ENCODE measurements at regions not wholly inside any gene's neighbourhood (a gene's known extent, or its start where the extent isn't known, plus 50 kb on each side); places are given as distances from the start of the nearest gene placed in this dataset.

GRCh38 chr13:71962126-71962525 lies 95.1 kb upstream of the DACH1 start:
- TF ChIP-seq POLR2A (IDR thresholded peaks at IDR 0.05; ENCODE audit: low read depth, low read length) (no peak), TAF1 (IDR thresholded peaks at IDR 0.05; ENCODE audit: borderline replicate concordance, low read depth, low read length) (no peak), POLR2AphosphoS5 (IDR thresholded peaks at IDR 0.05; ENCODE audit: low read depth, low read length) (no peak)
